NOMO-1 treated with DMSO at 0.1 percent for 48 hours (cell line): ENCODE measurements at regions not wholly inside any gene's neighbourhood (a gene's known extent, or its start where the extent isn't known, plus 50 kb on each side); places are given as distances from the start of the nearest gene placed in this dataset.

Experiments
- DNase-seq: peaks from one replicate; lab custom pipeline; 2025; ENCODE audit not compliant: unreplicated experiment; lab: John Stamatoyannopoulos, UW

- DNase-seq: no peak
Observed at GRCh38 chr4:184310881-184311709, 93.4 kb upstream of the ENPP6 start.

GRCh38 chr4:184310171-184310567, 92.5 kb upstream of the ENPP6 start:
- peak; percentile 15 for DNase-seq

- DNase-seq: no peak
Observed at GRCh38 chr4:184309241-184310170, 91.8 kb upstream of the ENPP6 start.

- no peak for DNase-seq
Observed at GRCh38 chr4:184306949-184307348, 89.3 kb upstream of the ENPP6 start.

- DNase-seq: no peak
Observed at GRCh38 chr4:184306470-184306869, 88.8 kb upstream of the ENPP6 start.

GRCh38 chr4:184300816-184301215, 83.1 kb upstream of the ENPP6 start:
- no peak for DNase-seq

- no peak for DNase-seq
Observed at GRCh38 chr4:184298254-184298653, 80.6 kb upstream of the ENPP6 start.

GRCh38 chr4:184295206-184295605, 77.5 kb upstream of the ENPP6 start:
- DNase-seq: no peak

- no peak for DNase-seq
Observed at GRCh38 chr4:184294606-184295133, 77.0 kb upstream of the ENPP6 start.

- peak; percentile 85 for DNase-seq
Observed at GRCh38 chr4:184293552-184293951, 75.9 kb upstream of the ENPP6 start.

- no peak for DNase-seq
Observed at GRCh38 chr4:184292877-184293276, 75.2 kb upstream of the ENPP6 start.

- no peak for DNase-seq
Observed at GRCh38 chr4:184292465-184292867, 74.8 kb upstream of the ENPP6 start.

- DNase-seq: no peak
Observed at GRCh38 chr4:184289179-184289535, 71.5 kb upstream of the ENPP6 start.

GRCh38 chr4:184288451-184289178, 70.9 kb upstream of the ENPP6 start:
- DNase-seq: no peak

- DNase-seq: no peak
Observed at GRCh38 chr4:184287697-184288255, 70.1 kb upstream of the ENPP6 start.

GRCh38 chr4:184286358-184286757, 68.7 kb upstream of the ENPP6 start:
- DNase-seq: no peak

- DNase-seq: no peak
Observed at GRCh38 chr4:184284742-184285141, 67.1 kb upstream of the ENPP6 start.

- no peak for DNase-seq
Observed at GRCh38 chr4:184284336-184284690, 66.6 kb upstream of the ENPP6 start.

GRCh38 chr4:184283659-184284335, 66.1 kb upstream of the ENPP6 start:
- DNase-seq: no peak

- no peak for DNase-seq
Observed at GRCh38 chr4:184282895-184283654, 65.4 kb upstream of the ENPP6 start.
